ENCODE measurements at regions not wholly inside any gene's neighbourhood (a gene's known extent, or its start where the extent isn't known, plus 50 kb on each side); places are given as distances from the start of the nearest gene placed in this dataset.

DNA sequence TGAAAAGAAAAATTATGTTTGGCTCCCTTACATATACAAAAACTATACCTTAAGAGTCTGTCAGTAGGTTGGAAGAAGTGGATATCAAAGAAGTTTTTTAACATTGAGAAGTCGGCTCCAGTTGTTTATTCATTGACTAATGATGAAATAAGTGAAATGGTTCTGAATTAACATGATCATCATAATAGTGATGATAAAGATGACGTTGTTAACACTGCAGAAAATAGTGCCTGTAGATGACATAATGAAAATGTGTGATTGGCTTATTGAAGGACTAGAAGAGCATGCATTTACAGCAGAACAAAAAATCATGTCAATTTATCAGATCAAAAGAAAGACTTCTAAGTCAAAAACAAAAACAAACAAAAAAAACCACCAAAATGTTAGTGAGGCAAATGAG lies 1125.4 kb upstream of the NXPH2 start:
- Histone ChIP-seq H3K4me1 (no peaks in the 10 kb centered on the region), H3K36me3 (no peaks in the 10 kb centered on the region), H3K4me3 (no peak overlapping the region), H3K9me3 (no peaks in the 10 kb centered on the region), H3K27me3 (no peaks in the 10 kb centered on the region), H3K27ac (no peak overlapping the region)
- DNase-seq (no peak), ATAC-seq (no peak)
- intact Hi-C loops (cut with DNase I): no loop called here
- TF ChIP-seq, protein P1, sequence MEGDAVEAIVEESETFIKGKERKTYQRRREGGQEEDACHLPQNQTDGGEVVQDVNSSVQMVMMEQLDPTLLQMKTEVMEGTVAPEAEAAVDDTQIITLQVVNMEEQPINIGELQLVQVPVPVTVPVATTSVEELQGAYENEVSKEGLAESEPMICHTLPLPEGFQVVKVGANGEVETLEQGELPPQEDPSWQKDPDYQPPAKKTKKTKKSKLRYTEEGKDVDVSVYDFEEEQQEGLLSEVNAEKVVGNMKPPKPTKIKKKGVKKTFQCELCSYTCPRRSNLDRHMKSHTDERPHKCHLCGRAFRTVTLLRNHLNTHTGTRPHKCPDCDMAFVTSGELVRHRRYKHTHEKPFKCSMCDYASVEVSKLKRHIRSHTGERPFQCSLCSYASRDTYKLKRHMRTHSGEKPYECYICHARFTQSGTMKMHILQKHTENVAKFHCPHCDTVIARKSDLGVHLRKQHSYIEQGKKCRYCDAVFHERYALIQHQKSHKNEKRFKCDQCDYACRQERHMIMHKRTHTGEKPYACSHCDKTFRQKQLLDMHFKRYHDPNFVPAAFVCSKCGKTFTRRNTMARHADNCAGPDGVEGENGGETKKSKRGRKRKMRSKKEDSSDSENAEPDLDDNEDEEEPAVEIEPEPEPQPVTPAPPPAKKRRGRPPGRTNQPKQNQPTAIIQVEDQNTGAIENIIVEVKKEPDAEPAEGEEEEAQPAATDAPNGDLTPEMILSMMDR (IDR thresholded peaks at IDR 0.05): no peak

DNA sequence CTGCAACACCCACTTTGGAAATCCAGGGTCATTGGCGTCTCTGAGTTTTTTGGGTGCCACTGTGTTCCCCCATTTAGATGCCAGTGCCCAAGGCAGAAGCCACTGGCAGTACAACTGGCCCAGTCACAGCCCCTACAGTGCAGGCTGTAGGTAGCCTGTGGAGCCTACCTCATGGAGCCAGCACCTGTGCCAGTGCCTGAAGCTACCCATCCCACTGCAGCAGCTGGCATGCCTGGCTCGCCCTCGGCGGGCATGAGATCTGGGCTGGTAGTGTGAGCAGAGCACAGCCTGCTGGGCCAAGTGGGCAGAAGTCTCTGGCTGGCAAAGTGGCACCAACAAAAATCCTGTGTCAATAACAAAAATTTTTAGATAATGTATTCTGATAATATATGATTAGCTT lies 1111.4 kb upstream of the NXPH2 start:
- ATAC-seq (no peak), DNase-seq (no peak)
- no peaks in the 10 kb centered on the region for H3K27me3 ChIP-seq
- no peaks in the 10 kb centered on the region for H3K36me3 ChIP-seq
- intact Hi-C loops (cut with DNase I): no loop called here
- no peak overlapping the region for H3K4me3 ChIP-seq
- H3K4me1 ChIP-seq: no peaks in the 10 kb centered on the region
- H3K9me3 ChIP-seq: peaks cover 0 to 19% of the 10 kb centered on the region in 2 donors
- TF ChIP-seq, protein P1 (IDR thresholded peaks at IDR 0.05): no peak
- no peak overlapping the region for H3K27ac ChIP-seq

DNA sequence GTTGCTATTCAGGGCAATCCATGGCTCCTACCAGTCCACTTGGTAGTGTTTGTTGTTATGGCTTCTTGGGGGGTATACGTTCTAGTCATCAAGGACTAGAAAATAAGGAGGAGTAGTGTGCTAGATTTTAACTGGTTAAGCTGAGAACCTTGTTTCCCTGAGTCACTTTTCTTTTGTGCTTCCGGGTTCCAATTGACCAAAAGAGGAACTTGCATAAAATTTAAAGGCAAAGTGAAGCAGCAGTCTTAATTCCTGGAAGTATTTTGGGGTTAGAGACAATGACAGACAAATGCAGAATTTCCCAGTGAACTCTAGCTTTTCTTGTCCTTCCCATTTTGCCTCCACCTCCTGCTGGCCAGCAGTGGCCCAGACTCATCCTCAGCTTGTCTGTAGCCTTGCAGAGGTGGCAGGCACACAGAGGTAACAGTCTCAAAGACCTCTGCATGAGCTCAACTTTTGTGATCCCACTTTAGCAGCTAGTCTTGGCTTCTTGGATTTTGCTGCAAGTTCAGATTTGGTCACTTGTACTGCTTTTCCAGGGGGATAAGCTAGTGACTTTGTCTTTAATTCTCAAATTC lies 1105.8 kb upstream of the NXPH2 start:
- Histone ChIP-seq H3K9me3 (peaks cover 0 to 8% of the 10 kb centered on the region in 2 donors), H3K27me3 (no peaks in the 10 kb centered on the region), H3K36me3 (no peaks in the 10 kb centered on the region), H3K4me3 (no peak overlapping the region), H3K4me1 (no peaks in the 10 kb centered on the region), H3K27ac (no peak overlapping the region)
- TF ChIP-seq, protein P1 (IDR thresholded peaks at IDR 0.05): no peak
- DNase-seq (no peak), ATAC-seq (no peak)
- intact Hi-C loops (cut with DNase I): no loop called here

DNA sequence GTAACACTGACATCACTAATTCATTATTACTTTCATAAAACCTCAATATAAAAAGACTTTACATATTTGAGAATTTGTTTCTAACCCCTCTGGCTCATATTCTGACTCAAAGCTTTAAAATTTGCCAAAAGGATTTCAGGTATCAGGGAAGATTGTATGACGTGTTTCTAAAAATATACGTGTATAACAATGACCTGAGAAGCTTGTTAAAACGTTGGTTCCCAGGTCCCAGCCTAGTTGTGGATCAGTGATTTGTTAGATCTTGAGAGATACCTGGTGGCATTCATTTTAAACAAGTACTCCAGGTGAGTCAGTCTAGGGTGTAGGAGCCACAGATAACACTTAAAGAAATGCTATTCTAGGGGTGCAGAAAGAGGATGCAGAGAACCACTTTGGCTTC lies 1096.8 kb upstream of the NXPH2 start:
- no peak for DNase-seq
- peaks cover 0 to 2% of the 10 kb centered on the region in 2 donors for H3K9me3 ChIP-seq
- H3K27ac ChIP-seq: no peak overlapping the region
- H3K36me3 ChIP-seq: no peaks in the 10 kb centered on the region
- TF ChIP-seq, protein P1 (IDR thresholded peaks at IDR 0.05): no peak
- H3K27me3 ChIP-seq: no peaks in the 10 kb centered on the region
- no peak overlapping the region for H3K4me3 ChIP-seq
- ATAC-seq: no peak
- intact Hi-C loops (cut with DNase I): no loop called here
- no peaks in the 10 kb centered on the region for H3K4me1 ChIP-seq

DNA sequence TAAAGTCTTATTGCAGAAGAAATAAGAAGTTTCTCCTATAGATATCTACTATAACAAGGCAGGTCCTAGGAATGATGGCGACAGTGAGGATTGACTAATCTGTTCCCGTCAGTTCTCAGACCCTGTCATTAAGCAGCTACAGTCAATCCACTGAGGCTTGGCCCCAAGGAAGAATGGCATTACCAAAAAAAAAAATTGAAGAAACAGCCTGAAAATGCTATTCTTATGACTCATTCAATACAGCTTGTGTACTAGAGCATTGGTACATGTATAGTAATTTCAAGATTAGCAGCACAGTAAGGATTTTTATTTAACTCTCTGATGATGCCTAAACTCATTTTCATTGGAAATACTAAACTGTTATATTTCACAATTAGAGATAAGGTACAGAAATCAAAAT lies 1096.1 kb upstream of the NXPH2 start:
- no peak overlapping the region for H3K27ac ChIP-seq
- intact Hi-C loops (cut with DNase I): no loop called here
- DNase-seq (no peak), ATAC-seq (no peak)
- H3K4me3 ChIP-seq: no peak overlapping the region
- no peaks in the 10 kb centered on the region for H3K4me1 ChIP-seq
- peaks cover 0 to 4% of the 10 kb centered on the region in 2 donors for H3K9me3 ChIP-seq
- H3K36me3 ChIP-seq: no peaks in the 10 kb centered on the region
- no peaks in the 10 kb centered on the region for H3K27me3 ChIP-seq
- TF ChIP-seq, protein P1 (IDR thresholded peaks at IDR 0.05): no peak
